Raji (cell line): ENCODE measurements at regions not wholly inside any gene's neighbourhood (a gene's known extent, or its start where the extent isn't known, plus 50 kb on each side); places are given as distances from the start of the nearest gene placed in this dataset.

Experiments
- POLR2A ChIP-seq: IDR thresholded peaks from 2 replicates; pipeline ENCODE4 v1.6.1; 2011; ENCODE audit warnings: low read depth, low read length, control low read depth; ENCODE audit not compliant: insufficient read depth

DNA sequence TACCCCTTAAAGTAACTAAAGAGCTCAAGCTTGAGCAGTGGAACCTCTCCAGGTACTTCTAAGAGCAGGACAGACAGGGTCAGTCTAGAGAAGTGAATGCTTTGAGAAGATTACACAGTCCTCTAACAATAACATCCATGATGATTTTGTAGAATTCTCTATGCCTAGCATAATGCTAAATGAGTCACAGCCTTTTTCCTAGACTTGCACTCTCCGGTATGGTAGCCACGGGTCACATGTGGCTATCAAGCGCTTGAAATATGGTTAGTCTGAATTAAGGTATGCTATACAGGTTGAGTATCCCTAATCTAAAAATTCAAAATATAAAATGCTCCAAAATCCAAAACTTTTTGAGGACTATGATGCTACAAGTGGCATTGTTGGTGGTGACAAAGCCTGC lies 166.6 kb upstream of the MKLN1 start:
- TF ChIP-seq POLR2A, result no peak

DNA sequence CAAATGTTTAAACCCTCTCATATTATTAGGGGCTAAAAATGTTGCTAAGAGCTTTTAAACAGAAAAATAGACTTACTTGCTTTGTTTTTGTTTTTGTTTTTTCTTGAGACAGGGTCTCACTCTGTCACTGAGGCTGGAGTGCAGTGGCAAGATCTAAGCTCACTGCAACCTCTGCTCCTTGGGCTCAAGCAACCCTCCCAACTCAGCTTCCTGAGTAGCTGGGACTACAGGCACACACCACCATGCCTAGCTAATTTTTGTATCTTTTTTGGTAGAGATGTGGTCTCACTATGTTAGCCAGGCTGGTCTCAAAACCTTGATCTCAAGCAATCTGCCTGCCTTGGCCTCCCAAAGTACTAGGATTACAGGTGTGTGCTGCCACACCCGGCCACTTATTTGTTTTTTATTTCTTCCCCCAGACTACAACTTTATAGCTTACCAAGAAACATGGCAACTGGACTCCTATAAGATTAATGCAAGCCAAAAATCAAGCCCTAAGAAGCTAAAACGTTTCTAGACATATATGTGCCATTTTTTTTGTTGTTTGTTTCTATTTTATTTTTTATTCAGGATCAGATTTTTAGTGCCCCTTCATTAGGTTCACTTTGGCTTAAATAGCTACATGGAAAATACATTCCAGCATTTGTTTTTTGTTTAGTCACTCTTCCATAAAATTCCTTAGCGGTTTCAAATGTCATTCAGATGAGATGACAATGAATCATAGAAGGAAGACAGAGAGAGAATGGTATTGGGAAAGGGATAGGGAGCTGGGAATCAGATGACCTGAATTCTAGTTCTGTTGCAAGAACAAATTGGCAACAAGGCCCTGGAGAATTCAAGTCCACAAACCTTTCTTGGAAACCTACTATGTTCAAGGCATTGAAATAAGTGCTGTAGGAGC lies 163.4 kb upstream of the MKLN1 start:
- no peak for TF ChIP-seq POLR2A

DNA sequence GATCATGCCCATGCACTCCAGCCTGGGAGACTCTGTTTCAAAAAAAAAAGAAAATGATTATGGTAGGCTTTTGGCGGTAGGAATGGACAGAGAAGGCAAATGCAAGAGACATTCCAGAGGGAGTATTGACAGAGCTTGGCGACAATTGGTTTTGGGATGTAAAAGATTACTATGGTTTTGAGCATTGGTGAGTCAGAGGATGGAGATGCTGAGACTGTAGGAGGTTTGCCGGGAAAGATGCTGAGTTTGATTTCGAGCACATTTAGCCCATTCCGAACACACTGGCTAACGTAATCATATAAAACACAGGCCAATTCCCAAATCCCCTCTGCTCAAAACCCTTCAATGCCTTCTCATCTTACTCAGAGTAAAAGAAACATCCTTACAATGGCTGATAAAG lies 161.6 kb upstream of the MKLN1 start:
- no peak for TF ChIP-seq POLR2A

DNA sequence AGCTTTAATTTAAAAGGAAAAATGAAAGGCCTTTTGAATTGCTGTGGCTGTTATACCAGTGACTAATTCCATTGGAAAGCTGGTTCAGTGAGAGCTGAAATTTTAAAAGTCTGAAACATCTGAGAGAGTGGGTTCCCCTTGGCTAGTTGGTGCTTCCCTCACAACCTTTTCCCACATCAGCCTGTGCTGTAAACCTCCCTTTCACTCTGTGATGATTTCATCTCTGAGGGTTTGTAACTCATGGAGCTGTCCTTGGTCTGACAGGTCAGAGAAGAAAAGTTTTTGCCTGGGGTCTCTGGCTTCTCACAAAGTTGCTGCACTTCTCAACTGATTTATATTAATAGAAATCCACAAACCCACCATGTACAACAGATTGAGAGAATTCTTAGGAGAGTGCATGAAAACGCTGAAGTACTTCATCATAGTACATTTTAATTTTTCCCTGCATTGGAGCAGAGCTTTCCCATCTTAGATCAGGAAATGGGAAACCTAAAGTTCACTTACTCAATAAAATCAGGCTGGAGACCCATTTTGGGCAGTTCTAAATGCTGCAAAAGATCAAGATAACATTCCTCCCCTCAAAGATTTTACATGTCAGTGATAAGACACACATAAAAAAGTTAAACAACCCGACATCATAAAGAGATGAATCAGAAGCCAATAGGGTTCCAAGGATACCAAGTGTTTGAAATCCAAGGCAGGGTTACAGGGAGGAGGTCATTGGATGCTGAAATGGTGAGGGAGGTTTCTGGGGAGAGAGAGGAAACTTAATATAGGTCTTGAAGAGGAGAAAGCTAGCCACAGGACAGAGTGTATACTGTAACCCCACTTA lies 157.0 kb upstream of the MKLN1 start:
- no peak for TF ChIP-seq POLR2A

DNA sequence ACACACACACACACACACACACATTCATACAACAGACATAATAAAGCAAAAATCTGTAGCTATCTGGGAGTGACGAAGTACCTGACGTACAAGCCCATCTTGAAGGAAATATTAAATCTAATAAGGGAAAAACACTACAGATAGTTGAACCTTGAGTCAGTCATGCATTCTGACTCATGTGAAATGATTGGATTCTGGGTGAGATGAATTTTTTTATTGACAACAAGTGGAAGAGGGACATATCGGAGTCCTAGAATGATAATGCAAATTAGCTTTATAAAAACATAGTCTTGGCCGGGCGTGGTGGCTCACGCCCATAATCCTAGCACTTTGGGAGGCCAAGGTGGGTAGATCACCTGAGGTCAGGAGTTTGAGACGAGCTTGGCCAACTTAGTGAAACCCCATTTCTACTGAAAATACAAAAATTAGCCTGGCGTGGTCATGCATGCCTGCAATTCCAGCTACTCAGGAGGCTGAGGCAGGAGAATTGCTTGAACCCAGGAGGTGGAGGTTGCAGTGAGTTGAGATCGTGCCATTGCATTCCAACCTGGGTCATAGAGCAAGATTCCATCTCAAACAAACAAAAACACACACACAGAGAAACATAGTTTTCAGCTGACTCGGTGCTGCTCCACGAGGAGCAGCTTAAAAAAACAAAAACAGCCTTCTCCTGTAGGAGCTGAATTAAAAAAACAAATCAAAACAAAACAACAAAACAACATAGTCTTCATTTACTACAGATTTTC lies 154.4 kb upstream of the MKLN1 start:
- TF ChIP-seq POLR2A, result no peak

DNA sequence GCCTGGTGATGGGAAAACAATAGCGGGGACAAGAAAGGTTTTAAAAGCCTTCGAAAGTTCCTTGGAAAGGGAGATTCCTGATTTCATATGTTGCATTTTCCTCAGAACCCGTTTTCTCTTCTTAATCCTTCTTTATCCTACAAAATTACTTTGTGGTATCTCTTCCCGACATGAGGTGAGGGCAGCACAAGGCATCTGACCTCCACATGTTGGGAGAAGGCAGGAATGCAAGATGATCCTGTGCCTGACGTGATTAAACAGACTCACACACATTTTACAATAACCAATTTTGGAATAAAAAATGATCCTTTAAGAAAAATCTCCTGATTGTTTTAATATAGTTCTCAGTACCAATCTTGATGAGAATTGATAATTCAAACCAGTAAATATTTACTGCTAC lies 153.3 kb upstream of the MKLN1 start:
- TF ChIP-seq POLR2A, result no peak

DNA sequence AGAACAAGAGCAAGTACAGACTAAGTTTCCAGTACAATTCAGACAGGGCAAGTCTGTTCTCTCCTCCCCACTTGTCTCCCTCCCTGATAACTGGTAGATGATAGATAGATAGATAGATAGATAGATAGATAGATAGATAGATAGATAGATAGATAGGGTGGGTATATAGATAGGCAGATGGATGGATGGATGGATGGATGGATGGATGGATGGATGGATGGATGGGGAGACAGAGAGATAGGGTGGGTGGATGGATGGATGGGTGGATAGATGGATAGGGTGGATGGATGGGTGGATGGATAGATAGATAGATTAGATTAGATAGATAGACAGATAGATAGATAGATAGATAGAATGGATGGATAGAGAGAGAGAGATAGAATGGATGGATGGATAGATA lies 152.8 kb upstream of the MKLN1 start:
- TF ChIP-seq POLR2A, result no peak

DNA sequence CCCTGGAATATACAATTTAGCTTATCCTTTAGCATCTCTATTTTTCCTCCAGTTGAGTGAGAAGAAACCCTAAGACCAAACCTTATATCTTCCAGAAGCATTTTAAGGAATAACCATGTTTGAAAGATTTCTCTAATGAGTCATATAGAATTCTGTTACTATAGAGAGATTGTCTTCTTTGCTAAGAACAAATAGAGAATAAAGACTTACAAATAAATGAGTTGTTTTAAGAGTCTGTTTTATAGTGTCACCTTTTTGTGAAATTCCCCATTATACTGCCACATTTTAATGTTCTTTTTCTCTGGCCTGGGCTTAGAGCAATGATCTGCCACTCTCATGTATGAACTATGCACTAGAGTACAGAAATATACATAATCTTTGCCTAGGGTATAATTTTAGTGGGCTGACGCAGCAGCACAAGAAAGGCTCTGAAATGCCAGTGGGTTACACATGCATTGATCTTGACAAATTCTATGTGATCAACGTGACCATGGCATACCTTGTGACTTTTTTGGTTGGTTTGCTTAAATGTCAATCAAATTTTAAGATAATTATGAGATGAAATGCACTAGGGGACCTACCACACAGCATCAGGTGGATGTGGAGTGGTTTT lies 145.1 kb upstream of the MKLN1 start:
- TF ChIP-seq POLR2A, result no peak

DNA sequence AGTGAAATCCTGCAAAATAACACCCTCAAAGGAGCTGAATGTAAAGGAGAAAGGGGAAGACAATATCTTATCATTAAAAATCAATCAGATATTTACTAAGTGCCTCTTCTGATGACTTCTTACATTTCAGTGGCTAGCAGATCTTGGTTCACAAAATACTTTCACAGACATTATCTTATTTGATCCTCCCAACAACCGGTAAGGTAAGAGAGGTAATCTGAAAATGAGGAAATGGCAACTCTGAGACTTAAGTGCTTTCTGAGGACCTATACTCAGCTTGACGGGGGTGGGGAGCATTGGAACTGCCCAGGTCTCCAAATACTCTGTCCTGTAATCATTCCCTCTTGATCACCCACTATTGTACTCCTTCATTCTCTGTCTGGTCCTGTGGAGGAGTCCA lies 144.6 kb upstream of the MKLN1 start:
- no peak for TF ChIP-seq POLR2A

DNA sequence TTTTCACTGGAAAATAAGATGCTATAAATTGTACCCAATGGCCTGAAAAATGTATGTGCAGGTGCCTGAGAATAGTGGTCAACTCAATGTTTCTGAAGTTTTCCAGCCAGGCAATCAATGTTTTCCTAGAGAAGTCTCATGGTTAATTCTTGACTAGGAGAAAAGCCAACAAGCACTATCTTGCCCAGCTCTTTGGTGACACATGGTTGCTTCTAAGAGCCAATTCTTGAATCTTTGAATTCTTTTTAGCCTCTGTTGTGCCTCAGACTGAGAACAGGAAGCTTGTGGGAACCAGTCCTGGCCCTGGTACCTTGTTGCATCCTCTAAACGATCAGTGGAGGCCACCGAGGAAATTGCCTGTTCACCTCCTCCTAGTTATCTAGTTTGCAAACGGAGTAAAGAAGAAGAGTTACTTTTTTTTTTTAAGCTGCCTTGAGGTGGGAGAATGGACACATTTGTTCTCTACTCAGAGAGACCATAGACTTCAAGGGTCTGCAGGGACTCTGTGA lies 144.0 kb upstream of the MKLN1 start:
- TF ChIP-seq POLR2A, result no peak

DNA sequence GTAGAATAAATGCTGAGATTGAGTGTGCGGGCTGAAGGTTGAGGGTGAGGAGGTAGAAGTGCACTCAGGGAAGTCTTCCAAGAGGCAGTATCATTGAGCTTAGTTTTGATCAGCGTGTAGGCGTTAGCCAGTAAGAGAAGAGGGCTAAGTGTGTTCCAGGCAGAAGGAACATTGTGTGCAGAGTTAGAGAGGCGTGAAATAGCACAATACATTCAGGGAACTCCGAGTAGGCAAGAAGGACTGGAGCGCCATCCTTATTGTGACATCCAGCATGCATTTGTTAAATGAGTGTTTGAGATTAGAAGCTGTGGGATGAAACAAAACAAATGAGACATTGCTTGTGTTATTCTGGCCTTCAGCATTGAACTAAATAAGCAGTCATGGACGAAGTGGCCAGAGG lies 140.9 kb upstream of the MKLN1 start:
- no peak for TF ChIP-seq POLR2A

DNA sequence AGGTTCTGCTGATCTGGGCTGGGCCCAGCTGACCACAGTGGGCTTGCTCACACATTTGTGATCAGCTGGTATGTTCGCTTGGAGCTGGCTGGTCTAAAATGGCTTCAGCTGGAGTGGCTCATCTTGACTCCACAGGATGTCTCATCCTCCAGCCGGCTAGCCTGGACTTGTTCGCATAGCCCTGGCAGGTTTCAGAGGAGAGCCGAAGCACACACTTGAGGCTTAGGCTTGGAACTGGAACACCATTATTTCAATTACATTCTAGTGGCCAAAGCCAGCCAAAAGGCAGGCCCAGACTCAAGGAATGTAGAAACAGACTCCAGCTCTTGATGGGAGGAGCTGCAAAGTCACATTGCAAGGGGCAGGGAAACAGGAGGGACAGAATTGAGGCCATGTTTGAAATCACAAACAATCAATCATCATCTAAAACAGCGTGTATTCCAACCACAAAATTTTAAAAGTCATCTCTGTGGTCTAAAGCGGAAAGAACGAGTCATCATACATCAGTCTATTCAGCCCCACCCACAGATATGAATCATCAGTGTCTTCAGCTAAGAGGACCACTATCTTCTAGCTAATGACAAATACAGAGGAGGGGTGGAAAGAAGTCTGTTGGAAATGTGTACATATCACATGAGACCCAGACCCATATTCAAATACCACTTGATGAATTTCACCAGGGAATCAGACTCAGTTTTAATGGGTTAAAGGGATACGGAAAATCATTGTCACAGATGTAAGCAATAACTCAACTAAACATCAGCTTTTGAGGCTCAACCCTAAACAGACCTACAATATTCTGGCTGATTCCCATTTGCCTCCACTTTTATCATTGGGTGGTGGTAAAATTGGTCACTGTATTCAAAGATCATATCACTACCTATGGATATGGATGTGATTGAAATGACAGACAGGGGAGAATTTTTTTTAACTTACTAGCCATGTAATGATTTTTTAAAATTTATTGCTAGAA lies 139.0 kb upstream of the MKLN1 start:
- no peak for TF ChIP-seq POLR2A

DNA sequence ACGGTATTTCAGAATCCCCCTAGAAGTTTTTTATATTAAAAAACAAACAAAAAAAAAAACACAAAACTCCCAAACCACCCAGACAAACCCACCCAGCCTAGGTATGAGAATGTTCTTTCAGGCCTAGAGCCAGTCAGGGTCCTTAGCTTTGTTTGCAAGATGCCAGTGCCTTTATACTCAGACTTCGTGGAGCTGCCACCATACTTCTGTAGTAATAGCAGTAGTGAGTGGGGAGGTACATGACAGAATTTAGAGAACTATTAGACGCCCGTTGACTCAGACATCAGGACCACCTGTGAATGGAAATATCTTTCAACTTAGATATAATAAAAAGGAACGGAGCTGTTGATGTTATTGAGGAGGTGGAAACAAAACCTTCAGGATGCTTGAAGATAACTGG lies 138.2 kb upstream of the MKLN1 start:
- no peak for TF ChIP-seq POLR2A

DNA sequence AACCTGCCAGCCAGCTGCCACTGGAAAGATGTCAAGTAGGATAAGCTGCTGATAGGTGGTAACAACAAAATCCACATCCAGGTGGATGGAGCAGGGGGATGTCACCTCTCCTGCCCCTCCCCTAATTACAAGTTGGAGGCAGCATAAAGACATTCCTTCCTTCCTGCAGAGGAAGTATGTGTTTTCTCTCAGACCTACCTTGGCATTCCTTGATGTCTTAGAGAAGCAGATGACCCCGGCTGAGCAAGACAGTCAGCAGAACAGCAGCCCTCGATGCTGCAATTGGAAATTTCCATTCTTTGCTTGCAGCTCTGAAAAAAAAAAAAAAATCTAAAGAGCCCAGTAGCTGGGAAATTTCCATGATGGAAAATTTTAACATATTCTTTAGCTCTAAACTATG lies 137.5 kb upstream of the MKLN1 start:
- no peak for TF ChIP-seq POLR2A
